ENCODE measurements at regions not wholly inside any gene's neighbourhood (a gene's known extent, or its start where the extent isn't known, plus 50 kb on each side); places are given as distances from the start of the nearest gene placed in this dataset.
A peak's percentile ranks its signal among the peaks of the same experiment; 100 is the strongest.

DNA sequence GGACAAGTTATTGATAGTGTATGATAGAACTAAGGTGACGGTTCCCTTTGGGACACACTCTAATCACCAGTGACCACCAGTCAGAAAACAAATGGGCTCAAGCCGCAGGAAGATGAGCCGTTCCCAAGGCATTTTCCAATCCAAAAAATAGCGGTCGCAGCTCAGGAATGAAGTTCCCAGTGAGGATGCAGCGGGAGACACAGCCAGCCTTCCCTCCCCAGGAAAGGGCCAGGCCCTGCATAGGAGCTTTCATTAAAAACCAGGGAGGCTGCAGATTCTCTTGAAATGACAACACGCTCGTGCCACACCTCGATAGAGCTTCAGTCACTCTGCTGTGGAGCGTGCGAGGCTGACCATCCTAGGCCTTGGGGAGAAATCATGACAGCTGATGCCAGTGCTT lies 65.8 kb upstream of the WNT7B start:
- DNase-seq (ENCODE audit: low spot score) (no peak), ATAC-seq (ENCODE audit: insufficient number of reproducible peaks, low FRiP score, low read depth) (no peak)
- Histone ChIP-seq H3K27me3 (replicated peaks; ENCODE audit: insufficient read depth) (no peaks in the 10 kb centered on the region), H3K27ac (peak overlapping the region; percentile 97 to 100), H3K36me3 (no peaks in the 10 kb centered on the region), H3K4me1 (ENCODE audit: control insufficient read depth in 1 of 2, low read depth in 2 of 2) (peaks cover 40 to 52% of the 10 kb centered on the region in 2 donors), H3K4me3 (peak overlapping the region; percentile 13), H3K9me3 (no peaks in the 10 kb centered on the region)
- TF ChIP-seq CTCF (IDR thresholded peaks at IDR 0.05) = no peak

- Histone ChIP-seq H3K4me3 (peak overlapping the region; percentile 81), H3K4me1 (ENCODE audit: control insufficient read depth in 1 of 2, low read depth in 2 of 2) (peaks cover 45 to 57% of the 10 kb centered on the region in 2 donors), H3K9me3 (no peaks in the 10 kb centered on the region), H3K27me3 (replicated peaks; ENCODE audit: insufficient read depth) (no peaks in the 10 kb centered on the region), H3K27ac (peak overlapping the region; percentile 97 to 100), H3K36me3 (no peaks in the 10 kb centered on the region)
- no peak for TF ChIP-seq CTCF (IDR thresholded peaks at IDR 0.05)
- ATAC-seq (ENCODE audit: insufficient number of reproducible peaks, low FRiP score, low read depth) (no peak), DNase-seq (ENCODE audit: low spot score) (no peak)
Measured at GRCh38 chr22:46043339-46043738, 66.4 kb upstream of the WNT7B start.

DNA sequence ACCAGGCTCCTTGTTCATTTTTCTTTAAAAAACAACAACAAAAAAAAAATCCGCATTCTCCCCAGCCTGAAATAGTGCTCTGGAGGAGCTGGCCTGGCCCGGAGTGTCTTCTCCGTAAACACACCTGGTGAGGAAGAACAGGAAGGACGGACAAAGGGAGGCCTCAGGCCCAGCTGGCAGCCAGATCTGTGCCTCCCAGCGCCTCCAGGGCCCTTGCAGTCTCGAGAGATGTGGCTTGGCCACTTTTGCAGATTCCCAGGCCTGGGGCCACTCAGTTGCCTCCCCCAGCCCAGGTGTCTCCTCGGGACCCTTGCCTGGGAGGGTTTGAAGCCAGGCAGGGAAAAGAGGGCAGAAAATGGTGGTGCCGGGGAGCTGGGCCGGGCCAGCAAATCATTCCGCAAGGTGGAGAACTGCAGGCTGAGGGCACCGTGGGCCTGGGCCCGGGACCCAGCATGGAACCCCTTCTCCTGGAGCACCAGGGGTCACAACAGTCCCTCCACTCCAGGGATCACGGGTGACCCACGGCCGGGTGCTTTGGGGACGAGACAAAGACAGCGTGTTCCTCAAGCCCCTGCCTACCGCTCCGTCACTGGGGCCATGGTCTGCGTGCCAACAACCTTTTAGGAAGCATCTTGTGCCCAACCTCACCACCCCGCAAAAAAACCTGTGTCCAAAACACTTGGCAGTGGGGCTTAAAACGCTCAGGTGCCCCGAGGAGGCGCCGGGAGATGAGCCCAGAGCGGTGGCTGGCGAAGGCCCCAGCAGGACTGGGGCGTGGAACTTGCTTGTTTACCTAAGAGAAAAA lies 67.1 kb upstream of the WNT7B start:
- Histone ChIP-seq H3K36me3 (no peaks in the 10 kb centered on the region), H3K27me3 (replicated peaks; ENCODE audit: insufficient read depth) (no peaks in the 10 kb centered on the region), H3K9me3 (no peaks in the 10 kb centered on the region), H3K27ac (peak overlapping the region; percentile 97 to 100), H3K4me3 (peak overlapping the region; percentile 81), H3K4me1 (ENCODE audit: control insufficient read depth in 1 of 2, low read depth in 2 of 2) (peaks cover 51 to 64% of the 10 kb centered on the region in 2 donors)
- TF ChIP-seq CTCF (IDR thresholded peaks at IDR 0.05) = no peak
- no peak for ATAC-seq (ENCODE audit: insufficient number of reproducible peaks, low FRiP score, low read depth)
- no peak for DNase-seq (ENCODE audit: low spot score)

DNA sequence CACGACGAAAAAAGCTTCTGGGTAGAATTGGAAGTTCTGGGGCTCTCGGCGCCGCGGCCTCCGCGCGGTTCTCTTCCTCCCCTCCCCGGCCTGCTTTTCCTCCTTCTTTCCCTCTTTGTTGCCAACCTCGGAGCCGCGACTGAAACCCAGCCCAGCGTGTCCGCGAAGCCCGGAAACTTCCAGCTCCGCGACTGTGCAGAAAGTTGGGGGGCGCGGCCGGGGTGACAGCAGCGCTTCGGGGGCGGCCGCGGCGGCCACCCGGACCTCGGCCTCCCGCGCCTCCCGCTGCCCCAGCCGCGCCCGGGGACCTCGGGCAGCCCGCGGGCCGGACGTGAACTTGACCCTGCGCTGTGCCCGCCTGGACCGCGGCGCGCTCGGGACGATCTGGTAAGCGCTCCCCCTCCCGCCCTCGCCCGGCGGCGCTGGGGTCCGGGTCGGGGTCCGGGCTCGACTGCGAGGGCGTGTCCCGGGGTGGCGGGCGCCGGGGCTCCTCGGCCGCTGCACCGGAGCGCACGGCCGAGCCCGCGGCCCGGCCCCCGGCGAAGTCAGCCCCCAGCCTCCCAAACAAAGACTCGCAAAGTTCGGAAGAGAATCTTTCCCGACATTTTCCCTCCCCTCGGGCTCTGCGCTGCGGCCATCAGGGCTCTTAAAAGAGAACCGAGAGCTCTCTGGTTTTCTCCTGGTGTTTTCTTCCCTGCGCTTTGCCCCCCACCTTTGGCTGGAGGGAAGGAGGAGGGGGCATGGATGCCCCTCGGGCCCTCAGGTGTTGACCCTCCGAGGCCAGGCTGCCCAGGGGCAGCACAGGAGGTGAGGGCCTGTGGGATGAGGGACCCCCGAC lies 67.9 kb upstream of the WNT7B start:
- H3K4me3 ChIP-seq = peak overlapping the region; percentile 81
- peaks cover 51 to 72% of the 10 kb centered on the region in 2 donors for H3K4me1 ChIP-seq (ENCODE audit: control insufficient read depth in 1 of 2, low read depth in 2 of 2)
- no peaks in the 10 kb centered on the region for H3K9me3 ChIP-seq
- peak overlapping the region; percentile 97 to 100 for H3K27ac ChIP-seq
- DNase-seq (ENCODE audit: low spot score) (no peak), ATAC-seq (ENCODE audit: insufficient number of reproducible peaks, low FRiP score, low read depth) (no peak)
- no peak for TF ChIP-seq CTCF (IDR thresholded peaks at IDR 0.05)
- no peaks in the 10 kb centered on the region for H3K27me3 ChIP-seq (replicated peaks; ENCODE audit: insufficient read depth)
- H3K36me3 ChIP-seq = no peaks in the 10 kb centered on the region

Data from thoracic aorta (tissue), 2 donors.